Suprapubic skin (tissue), 4 donors: ENCODE measurements at regions not wholly inside any gene's neighbourhood (a gene's known extent, or its start where the extent isn't known, plus 50 kb on each side); places are given as distances from the start of the nearest gene placed in this dataset.

Source experiments
- DNase-seq, 2 donors: peaks; one replicate each; pipeline ENCODE4 v3.0.0-alpha.2; 2019; ENCODE audit warnings: low spot score in 2 of 2
- H3K27ac ChIP-seq: fragments of 200-600 bp; sonication (generic); one replicate; pipeline ENCODE4 v1.5.1; 2019
- H3K27me3 ChIP-seq: fragments of 200-600 bp; sonication (generic); one replicate; pipeline ENCODE4 v1.5.1; 2019
- H3K36me3 ChIP-seq: fragments of 200-600 bp; sonication (generic); one replicate; pipeline ENCODE4 v1.5.1; 2019
- H3K4me1 ChIP-seq: fragments of 200-600 bp; sonication (generic); one replicate; pipeline ENCODE4 v1.5.1; 2019
- H3K4me3 ChIP-seq: fragments of 200-600 bp; sonication (generic); one replicate; pipeline ENCODE4 v1.5.1; 2019; ENCODE audit warnings: mild to moderate bottlenecking
- H3K9me3 ChIP-seq: fragments of 200-600 bp; sonication (generic); one replicate; pipeline ENCODE4 v1.5.1; 2019
- EP300 ChIP-seq: sonication (generic); formaldehyde crosslinking; IDR thresholded peaks from one replicate; pipeline ENCODE4 v1.6.1; 2017; ENCODE audit warnings: antibody characterized with exemption
- POLR2A ChIP-seq, 2 donors: fragments of 450-650 bp; IDR thresholded peaks; one replicate each; pipeline ENCODE4 v1.6.1; 2017; ENCODE audit warnings: antibody characterized with exemption in 2 of 2, mild to moderate bottlenecking in 2 of 2, moderate library complexity in 2 of 2
- POLR2AphosphoS5 ChIP-seq, 3 donors: sonication (generic); formaldehyde crosslinking; IDR thresholded peaks; one replicate each; pipeline ENCODE4 v1.6.1; 2017; ENCODE audit warnings: antibody characterized with exemption in 3 of 3
- WGBS: methylation state at CpG from one replicate; pipeline ENCODE4 v1.1.5; 2018; 5-methylcytosine and 5-hydroxymethylcytosine counted together
- TF ChIP-seq, protein P1 (sequence below), 2 donors: fragments of 200-600 bp in 1 of 2; fragments of 450-650 bp in 1 of 2; sonication (generic) in 1 of 2; IDR thresholded peaks; one replicate each; pipeline ENCODE4 v1.5.1; 2016 to 2019; ENCODE audit warnings: antibody characterized with exemption in 2 of 2, mild to moderate bottlenecking in 1 of 2, moderate library complexity in 1 of 2

- Histone ChIP-seq H3K4me3 (no peak overlapping the region), H3K4me1 (no peaks in the 10 kb centered on the region), H3K9me3 (no peaks in the 10 kb centered on the region), H3K27ac (no peak overlapping the region), H3K27me3 (no peaks in the 10 kb centered on the region), H3K36me3 (no peaks in the 10 kb centered on the region)
- 61% methylated on average over 2 of the region's 2 CpGs for WGBS
- TF ChIP-seq POLR2AphosphoS5 (IDR thresholded peaks at IDR 0.05) = no peak
- TF ChIP-seq POLR2A (IDR thresholded peaks at IDR 0.05) = no peak
- no peak for TF ChIP-seq EP300
- TF ChIP-seq, protein P1, sequence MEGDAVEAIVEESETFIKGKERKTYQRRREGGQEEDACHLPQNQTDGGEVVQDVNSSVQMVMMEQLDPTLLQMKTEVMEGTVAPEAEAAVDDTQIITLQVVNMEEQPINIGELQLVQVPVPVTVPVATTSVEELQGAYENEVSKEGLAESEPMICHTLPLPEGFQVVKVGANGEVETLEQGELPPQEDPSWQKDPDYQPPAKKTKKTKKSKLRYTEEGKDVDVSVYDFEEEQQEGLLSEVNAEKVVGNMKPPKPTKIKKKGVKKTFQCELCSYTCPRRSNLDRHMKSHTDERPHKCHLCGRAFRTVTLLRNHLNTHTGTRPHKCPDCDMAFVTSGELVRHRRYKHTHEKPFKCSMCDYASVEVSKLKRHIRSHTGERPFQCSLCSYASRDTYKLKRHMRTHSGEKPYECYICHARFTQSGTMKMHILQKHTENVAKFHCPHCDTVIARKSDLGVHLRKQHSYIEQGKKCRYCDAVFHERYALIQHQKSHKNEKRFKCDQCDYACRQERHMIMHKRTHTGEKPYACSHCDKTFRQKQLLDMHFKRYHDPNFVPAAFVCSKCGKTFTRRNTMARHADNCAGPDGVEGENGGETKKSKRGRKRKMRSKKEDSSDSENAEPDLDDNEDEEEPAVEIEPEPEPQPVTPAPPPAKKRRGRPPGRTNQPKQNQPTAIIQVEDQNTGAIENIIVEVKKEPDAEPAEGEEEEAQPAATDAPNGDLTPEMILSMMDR (IDR thresholded peaks at IDR 0.05) = no peak
- no peak for DNase-seq
Observed at GRCh38 chr5:43926923-43927322, 323.9 kb downstream of the NNT start.

GRCh38 chr5:43920422-43920821 lies 317.4 kb downstream of the NNT start:
- no peak for TF ChIP-seq EP300
- TF ChIP-seq, protein P1 (IDR thresholded peaks at IDR 0.05) = no peak
- no peak for TF ChIP-seq POLR2A (IDR thresholded peaks at IDR 0.05)
- no peak for TF ChIP-seq POLR2AphosphoS5 (IDR thresholded peaks at IDR 0.05)
- H3K27me3 ChIP-seq = no peaks in the 10 kb centered on the region
- H3K9me3 ChIP-seq = no peaks in the 10 kb centered on the region
- H3K4me1 ChIP-seq = no peaks in the 10 kb centered on the region
- H3K4me3 ChIP-seq = no peak overlapping the region
- DNase-seq = no peak
- no peaks in the 10 kb centered on the region for H3K36me3 ChIP-seq
- no peak overlapping the region for H3K27ac ChIP-seq

DNA sequence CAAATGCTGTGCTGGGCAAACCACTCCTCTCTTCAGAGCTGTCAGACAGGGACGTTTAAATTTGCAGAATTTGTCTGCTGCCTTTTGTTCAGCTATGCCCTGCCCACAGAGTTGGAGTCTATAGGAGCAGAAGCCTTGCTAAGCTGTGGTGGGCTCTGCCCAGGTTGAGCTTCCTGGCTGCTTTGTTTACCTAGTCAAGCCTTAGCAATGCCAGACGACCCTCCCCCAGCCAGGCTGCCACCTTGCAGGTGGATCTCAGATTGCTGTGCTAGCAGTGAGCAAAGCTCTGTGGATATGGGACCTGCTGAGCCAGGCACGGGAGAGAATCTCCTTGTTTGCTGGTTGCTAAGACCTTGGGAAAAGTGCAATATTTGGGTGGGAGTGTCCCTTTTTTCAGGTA lies 314.9 kb downstream of the NNT start:
- 80% methylated on average over 1 of the region's 3 CpGs for WGBS
- Histone ChIP-seq H3K27me3 (no peaks in the 10 kb centered on the region), H3K4me1 (no peaks in the 10 kb centered on the region), H3K36me3 (no peaks in the 10 kb centered on the region), H3K9me3 (no peaks in the 10 kb centered on the region), H3K4me3 (no peak overlapping the region), H3K27ac (no peak overlapping the region)
- no peak for DNase-seq
- TF ChIP-seq EP300 (no peak), POLR2AphosphoS5 (IDR thresholded peaks at IDR 0.05) (no peak), POLR2A (IDR thresholded peaks at IDR 0.05) (no peak)
- TF ChIP-seq, protein P1 (IDR thresholded peaks at IDR 0.05) = no peak

- no peaks in the 10 kb centered on the region for H3K4me1 ChIP-seq
- no peaks in the 10 kb centered on the region for H3K27me3 ChIP-seq
- H3K9me3 ChIP-seq = no peaks in the 10 kb centered on the region
- TF ChIP-seq EP300 = no peak
- TF ChIP-seq, protein P1 (IDR thresholded peaks at IDR 0.05) = no peak
- no peak for TF ChIP-seq POLR2AphosphoS5 (IDR thresholded peaks at IDR 0.05)
- no peak for TF ChIP-seq POLR2A (IDR thresholded peaks at IDR 0.05)
- DNase-seq = no peak
- H3K27ac ChIP-seq = no peak overlapping the region
- no peaks in the 10 kb centered on the region for H3K36me3 ChIP-seq
- H3K4me3 ChIP-seq = no peak overlapping the region
Observed at GRCh38 chr5:43903129-43903528, 300.1 kb downstream of the NNT start.

DNA sequence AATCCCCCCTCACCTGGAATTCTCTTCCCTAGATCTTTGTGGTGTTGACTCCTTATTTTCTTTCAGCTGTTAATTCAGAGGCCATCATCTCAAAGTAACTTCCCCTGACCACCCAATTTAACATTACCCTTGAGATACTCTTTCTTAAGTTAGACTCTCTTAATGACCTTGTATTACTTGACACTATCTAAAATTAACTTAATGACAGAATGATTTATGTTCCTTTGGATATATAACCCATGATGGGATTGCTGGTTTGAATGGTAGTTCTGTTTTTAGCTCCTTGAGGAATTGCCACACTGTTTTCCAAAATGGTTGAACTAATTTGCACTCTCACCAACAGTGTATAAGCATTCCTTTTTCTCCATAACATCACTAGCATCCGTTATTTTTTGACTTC lies 298.0 kb downstream of the NNT start:
- Histone ChIP-seq H3K27ac (no peak overlapping the region), H3K36me3 (no peaks in the 10 kb centered on the region), H3K27me3 (no peaks in the 10 kb centered on the region), H3K4me3 (no peak overlapping the region), H3K4me1 (no peaks in the 10 kb centered on the region), H3K9me3 (no peaks in the 10 kb centered on the region)
- DNase-seq = no peak
- TF ChIP-seq EP300 (no peak), POLR2AphosphoS5 (IDR thresholded peaks at IDR 0.05) (no peak), POLR2A (IDR thresholded peaks at IDR 0.05) (no peak)
- TF ChIP-seq, protein P1 (IDR thresholded peaks at IDR 0.05) = no peak
- 94% methylated on average over 1 of the region's 1 CpG for WGBS
